Right lobe of liver (tissue), 4 donors: ENCODE measurements at regions not wholly inside any gene's neighbourhood (a gene's known extent, or its start where the extent isn't known, plus 50 kb on each side); places are given as distances from the start of the nearest gene placed in this dataset.

Experiments
- POLR2A ChIP-seq: fragments of 450-650 bp; IDR thresholded peaks from one replicate; pipeline ENCODE4 v1.6.1; 2017; ENCODE audit warnings: antibody characterized with exemption, mild to moderate bottlenecking
- TF ChIP-seq, protein P1 (sequence below), 4 donors: fragments of 200-600 bp in 3 of 4; fragments of 450-650 bp in 1 of 4; IDR thresholded peaks; one replicate each; pipeline versions ENCODE4 v1.5.1 to v1.8.0; 2016 to 2022; ENCODE audit warnings: antibody characterized with exemption in 4 of 4, mild to moderate bottlenecking in 2 of 4
- donor health status: DM: no; HTN: no; CAD: no.
- donor health status: DM: no; HTN: no; CAD: no.
- donor health status: DM: no; HTN: yes; CAD: no.

DNA sequence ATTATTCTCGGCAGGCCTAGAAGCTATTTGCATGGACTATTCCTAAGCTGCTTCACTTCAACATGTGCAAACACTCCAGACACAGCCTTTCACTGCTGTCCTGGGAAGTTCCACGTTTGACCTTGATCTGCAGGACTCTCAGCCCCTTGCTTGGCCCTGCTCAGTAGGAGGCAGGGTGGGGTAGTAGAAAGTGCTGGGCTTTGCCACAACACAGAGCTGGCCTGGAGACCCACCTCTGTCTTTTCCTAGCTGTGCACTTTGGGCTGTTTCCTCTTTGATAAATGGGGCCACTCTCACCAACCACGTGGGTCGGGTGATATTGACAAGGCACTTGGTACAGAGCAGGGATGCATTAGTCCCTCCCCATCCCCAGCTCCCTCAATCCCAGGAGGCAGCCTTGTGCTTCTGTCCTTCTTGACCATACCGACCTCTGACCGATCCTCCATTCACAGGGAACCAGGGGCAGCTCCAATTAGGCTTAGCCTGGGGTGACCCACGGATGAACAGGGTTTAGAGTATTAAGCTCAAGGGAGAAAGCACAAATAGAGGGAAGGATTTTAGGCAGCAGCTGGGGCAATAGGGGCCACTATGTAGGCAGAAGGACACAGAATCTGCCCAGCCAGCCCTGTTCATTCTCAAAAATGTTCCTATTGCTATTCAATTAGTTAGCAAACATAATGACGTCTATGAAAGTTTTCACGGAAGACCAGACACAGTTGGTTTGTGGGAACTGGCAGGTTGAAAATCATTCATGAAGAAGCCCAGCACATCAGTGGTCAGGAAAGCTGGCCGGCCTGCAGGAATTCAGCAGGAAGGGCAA lies 63.3 kb downstream of the SYNE3 start:
- TF ChIP-seq, protein P1, sequence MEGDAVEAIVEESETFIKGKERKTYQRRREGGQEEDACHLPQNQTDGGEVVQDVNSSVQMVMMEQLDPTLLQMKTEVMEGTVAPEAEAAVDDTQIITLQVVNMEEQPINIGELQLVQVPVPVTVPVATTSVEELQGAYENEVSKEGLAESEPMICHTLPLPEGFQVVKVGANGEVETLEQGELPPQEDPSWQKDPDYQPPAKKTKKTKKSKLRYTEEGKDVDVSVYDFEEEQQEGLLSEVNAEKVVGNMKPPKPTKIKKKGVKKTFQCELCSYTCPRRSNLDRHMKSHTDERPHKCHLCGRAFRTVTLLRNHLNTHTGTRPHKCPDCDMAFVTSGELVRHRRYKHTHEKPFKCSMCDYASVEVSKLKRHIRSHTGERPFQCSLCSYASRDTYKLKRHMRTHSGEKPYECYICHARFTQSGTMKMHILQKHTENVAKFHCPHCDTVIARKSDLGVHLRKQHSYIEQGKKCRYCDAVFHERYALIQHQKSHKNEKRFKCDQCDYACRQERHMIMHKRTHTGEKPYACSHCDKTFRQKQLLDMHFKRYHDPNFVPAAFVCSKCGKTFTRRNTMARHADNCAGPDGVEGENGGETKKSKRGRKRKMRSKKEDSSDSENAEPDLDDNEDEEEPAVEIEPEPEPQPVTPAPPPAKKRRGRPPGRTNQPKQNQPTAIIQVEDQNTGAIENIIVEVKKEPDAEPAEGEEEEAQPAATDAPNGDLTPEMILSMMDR (IDR thresholded peaks at IDR 0.05) = no peak
- TF ChIP-seq POLR2A = no peak
